Right cardiac atrium (tissue), 5 donors: ENCODE measurements at regions not wholly inside any gene's neighbourhood (a gene's known extent, or its start where the extent isn't known, plus 50 kb on each side); places are given as distances from the start of the nearest gene placed in this dataset.

Experiments
- ATAC-seq, 2 donors: fragments of 200-7000 bp; cut with Tn5 transposase; one replicate each; pipeline versions ENCODE4 v1.8.0 to v1.9.1; 2020; ENCODE audit warnings: moderate library complexity in 2 of 2, mild to moderate bottlenecking in 1 of 2
- DNase-seq, 3 donors: peaks; one replicate each; pipeline ENCODE4 v3.0.0-alpha.2; 2020
- H3K27ac ChIP-seq: one replicate; pipeline ENCODE4 v1.5.1; 2013; ENCODE audit warnings: mild to moderate bottlenecking, low read length, control low read depth, moderate library complexity
- H3K27me3 ChIP-seq: one replicate; pipeline ENCODE4 v1.6.1; 2013; ENCODE audit not compliant: control insufficient read depth, insufficient read depth
- H3K4me1 ChIP-seq: one replicate; pipeline ENCODE4 v1.6.1; 2013; ENCODE audit warnings: low read length; ENCODE audit not compliant: control insufficient read depth, insufficient read depth
- H3K4me3 ChIP-seq: one replicate; pipeline ENCODE4 v1.5.1; 2013; ENCODE audit warnings: low read length, control low read depth
- H3K9me3 ChIP-seq: one replicate; pipeline ENCODE4 v1.6.1; 2013; ENCODE audit warnings: low read length; ENCODE audit not compliant: control insufficient read depth
- WGBS: extraction: QIAGEN DNeasy Blood & Tissue Kit; methylation state at CpG from one replicate; pipeline ENCODE4 v1.1.7; 2013; 5-methylcytosine and 5-hydroxymethylcytosine counted together
- intact Hi-C, 4 donors: fragments of 100-400 bp; cut with DNase I; formaldehyde crosslinking; loops; one replicate each; pipeline versions ENCODE4 v1.11.0 to v1.14.0; 2022 to 2023
- donor health status: healthy with polysubstance abuse.
- donor health status: DM: no; HTN: yes; CAD: no.
- donor health status: DM: no; HTN: no; CAD: no.
- donor health status: DM: no; HTN: yes; CAD: no; lungs with severe emphysema.
- donor health status: DM: yes; HTN: yes; CAD: no.

- Histone ChIP-seq H3K9me3 (no peaks in the 10 kb centered on the region), H3K4me3 (no peak overlapping the region), H3K27me3 (no peaks in the 10 kb centered on the region), H3K27ac (no peak overlapping the region), H3K4me1 (no peaks in the 10 kb centered on the region)
- DNase-seq, result no peak
- ATAC-seq, result no peak
- WGBS, result 63% methylated on average over 2 of the region's 2 CpGs
- intact Hi-C loops, result no loop called here
Observed at GRCh38 chr9:1747417-1747967, 267.7 kb upstream of the SMARCA2 start.

- Histone ChIP-seq H3K9me3 (no peaks in the 10 kb centered on the region), H3K4me3 (no peak overlapping the region), H3K27me3 (no peaks in the 10 kb centered on the region), H3K4me1 (no peaks in the 10 kb centered on the region), H3K27ac (no peak overlapping the region)
- ATAC-seq, result no peak
- intact Hi-C loops, result no loop called here
- 41% methylated on average over 1 of the region's 1 CpG for WGBS
- DNase-seq, result no peak
Observed at GRCh38 chr9:1748407-1748806, 266.7 kb upstream of the SMARCA2 start.

- no peaks in the 10 kb centered on the region for H3K27me3 ChIP-seq
- no peak for DNase-seq
- 64% methylated on average over 5 of the region's 5 CpGs for WGBS
- no peak overlapping the region for H3K4me3 ChIP-seq
- no peaks in the 10 kb centered on the region for H3K4me1 ChIP-seq
- ATAC-seq, result no peak
- H3K27ac ChIP-seq, result no peak overlapping the region
- intact Hi-C loops, result no loop called here
- H3K9me3 ChIP-seq, result no peaks in the 10 kb centered on the region
Observed at GRCh38 chr9:1757186-1757585, 258.0 kb upstream of the SMARCA2 start.

GRCh38 chr9:1759009-1759408 lies 256.1 kb upstream of the SMARCA2 start:
- Histone ChIP-seq H3K9me3 (no peaks in the 10 kb centered on the region), H3K27ac (no peak overlapping the region), H3K27me3 (no peaks in the 10 kb centered on the region), H3K4me3 (no peak overlapping the region), H3K4me1 (no peaks in the 10 kb centered on the region)
- intact Hi-C loops, result no loop called here
- 52% methylated on average over 2 of the region's 2 CpGs for WGBS
- ATAC-seq, result no peak
- DNase-seq, result no peak

- Histone ChIP-seq H3K9me3 (no peaks in the 10 kb centered on the region), H3K27ac (no peak overlapping the region), H3K4me1 (no peaks in the 10 kb centered on the region), H3K27me3 (no peaks in the 10 kb centered on the region), H3K4me3 (no peak overlapping the region)
- intact Hi-C loops, result no loop called here
- ATAC-seq, result no peak
- WGBS, result 71% methylated on average over 5 of the region's 5 CpGs
- no peak for DNase-seq
Observed at GRCh38 chr9:1759771-1760300, 255.3 kb upstream of the SMARCA2 start.

- H3K4me3 ChIP-seq, result no peak overlapping the region
- 69% methylated on average over 4 of the region's 4 CpGs for WGBS
Observed at GRCh38 chr9:1761807-1762206, 253.3 kb upstream of the SMARCA2 start.

GRCh38 chr9:1766042-1766441 lies 249.1 kb upstream of the SMARCA2 start:
- no peak for DNase-seq
- H3K27ac ChIP-seq, result no peak overlapping the region
- no peak for ATAC-seq
- H3K9me3 ChIP-seq, result no peaks in the 10 kb centered on the region
- no peaks in the 10 kb centered on the region for H3K27me3 ChIP-seq
- 66% methylated on average over 2 of the region's 2 CpGs for WGBS
- no peak overlapping the region for H3K4me3 ChIP-seq
- no peaks in the 10 kb centered on the region for H3K4me1 ChIP-seq
- intact Hi-C loops, result no loop called here

More at GRCh38 chr9:1761807-1762206, 253.3 kb upstream of the SMARCA2 start:
- no peaks in the 10 kb centered on the region for H3K27me3 ChIP-seq
- H3K9me3 ChIP-seq, result no peaks in the 10 kb centered on the region
- no peak overlapping the region for H3K27ac ChIP-seq
- ATAC-seq, result no peak
- H3K4me1 ChIP-seq, result no peaks in the 10 kb centered on the region
- DNase-seq, result no peak
- intact Hi-C loops, result no loop called here

GRCh38 chr9:1768561-1768960 lies 246.6 kb upstream of the SMARCA2 start:
- 31% methylated on average over 3 of the region's 3 CpGs for WGBS
- Histone ChIP-seq H3K27me3 (no peaks in the 10 kb centered on the region), H3K9me3 (no peaks in the 10 kb centered on the region), H3K4me3 (no peak overlapping the region), H3K4me1 (no peaks in the 10 kb centered on the region), H3K27ac (no peak overlapping the region)
- intact Hi-C loops, result no loop called here
- DNase-seq (no peak), ATAC-seq (no peak)

GRCh38 chr9:1771094-1771789 lies 243.9 kb upstream of the SMARCA2 start:
- WGBS, result 66% methylated on average over 3 of the region's 3 CpGs
- Histone ChIP-seq H3K4me1 (no peaks in the 10 kb centered on the region), H3K27me3 (no peaks in the 10 kb centered on the region), H3K27ac (no peak overlapping the region), H3K9me3 (no peaks in the 10 kb centered on the region), H3K4me3 (no peak overlapping the region)
- no peak for DNase-seq
- ATAC-seq, result no peak
- intact Hi-C loops, result no loop called here

- Histone ChIP-seq H3K4me1 (no peaks in the 10 kb centered on the region), H3K27me3 (no peaks in the 10 kb centered on the region), H3K27ac (no peak overlapping the region), H3K9me3 (no peaks in the 10 kb centered on the region), H3K4me3 (no peak overlapping the region)
- no peak for ATAC-seq
- no peak for DNase-seq
- intact Hi-C loops, result no loop called here
Observed at GRCh38 chr9:1775230-1775629, 239.9 kb upstream of the SMARCA2 start.

GRCh38 chr9:1776668-1777067 lies 238.5 kb upstream of the SMARCA2 start:
- no peak for ATAC-seq
- Histone ChIP-seq H3K27me3 (no peaks in the 10 kb centered on the region), H3K4me1 (no peaks in the 10 kb centered on the region), H3K27ac (no peak overlapping the region), H3K4me3 (no peak overlapping the region), H3K9me3 (no peaks in the 10 kb centered on the region)
- DNase-seq, result no peak
- 95% methylated on average over 1 of the region's 1 CpG for WGBS
- intact Hi-C loops, result no loop called here
